ENCODE measurements at regions not wholly inside any gene's neighbourhood (a gene's known extent, or its start where the extent isn't known, plus 50 kb on each side); places are given as distances from the start of the nearest gene placed in this dataset.

- no peak for DNase-seq
These were observed 224.9 kb downstream of the INSIG2 start for GRCh38 chr2:118312969-118313756.

GRCh38 chr2:118310681-118311429, 222.6 kb downstream of the INSIG2 start:
- DNase-seq, result no peak

GRCh38 chr2:118309946-118310680, 221.8 kb downstream of the INSIG2 start:
- DNase-seq, result peak; percentile 51

- no peak for DNase-seq
These were observed 221.1 kb downstream of the INSIG2 start for GRCh38 chr2:118309257-118309945.

- DNase-seq, result no peak
These were observed 219.6 kb downstream of the INSIG2 start for GRCh38 chr2:118307864-118308263.

GRCh38 chr2:118301248-118301647, 213.0 kb downstream of the INSIG2 start:
- DNase-seq, result no peak

- no peak for DNase-seq
These were observed 212.6 kb downstream of the INSIG2 start for GRCh38 chr2:118300832-118301231.

GRCh38 chr2:118296663-118297062, 208.4 kb downstream of the INSIG2 start:
- DNase-seq, result no peak

GRCh38 chr2:118295592-118296390, 207.5 kb downstream of the INSIG2 start:
- DNase-seq, result no peak

GRCh38 chr2:118294063-118294462, 205.8 kb downstream of the INSIG2 start:
- no peak for DNase-seq

GRCh38 chr2:118292991-118293390, 204.7 kb downstream of the INSIG2 start:
- no peak for DNase-seq

- DNase-seq, result no peak
These were observed 203.1 kb downstream of the INSIG2 start for GRCh38 chr2:118291251-118291880.

- DNase-seq, result no peak
These were observed 202.4 kb downstream of the INSIG2 start for GRCh38 chr2:118290411-118291250.

GRCh38 chr2:118279005-118279404, 190.7 kb downstream of the INSIG2 start:
- no peak for DNase-seq

- no peak for DNase-seq
These were observed 189.8 kb downstream of the INSIG2 start for GRCh38 chr2:118278046-118278445.

- no peak for DNase-seq
These were observed 186.7 kb downstream of the INSIG2 start for GRCh38 chr2:118274841-118275510.

GRCh38 chr2:118272391-118272790, 184.1 kb downstream of the INSIG2 start:
- no peak for DNase-seq

GRCh38 chr2:118269408-118270051, 181.3 kb downstream of the INSIG2 start:
- no peak for DNase-seq

GRCh38 chr2:118268268-118268667, 180.0 kb downstream of the INSIG2 start:
- DNase-seq, result no peak
